RWPE2 (cell line): ENCODE measurements at regions not wholly inside any gene's neighbourhood (a gene's known extent, or its start where the extent isn't known, plus 50 kb on each side); places are given as distances from the start of the nearest gene placed in this dataset.

Source experiments
- ATAC-seq: fragments of 200-7000 bp; cut with Tn5 transposase; 3 replicates; pipeline ENCODE4 v1.9.1; 2021; ENCODE audit warnings: low read depth
- DNase-seq: peaks from one replicate; pipeline ENCODE4 v3.0.0-alpha.2; 2020; ENCODE audit warnings: low spot score
- H3K27ac ChIP-seq: fragments of 450-650 bp; 2 replicates; pipeline ENCODE4 v1.5.1; 2017; ENCODE audit warnings: mild to moderate bottlenecking; ENCODE audit not compliant: poor library complexity, severe bottlenecking
- H3K27me3 ChIP-seq: fragments of 250-450 bp; sonication (Bioruptor Pico); 2 replicates; pipeline ENCODE4 v1.5.1; 2021; ENCODE audit warnings: mild to moderate bottlenecking, moderate library complexity; ENCODE audit not compliant: insufficient read depth, poor library complexity, severe bottlenecking
- H3K36me3 ChIP-seq: fragments of 250-450 bp; sonication (Bioruptor Pico); 2 replicates; pipeline ENCODE4 v1.5.1; 2020; ENCODE audit warnings: low read depth, mild to moderate bottlenecking, moderate library complexity
- H3K4me1 ChIP-seq: fragments of 250-450 bp; sonication (Bioruptor Pico); 2 replicates; pipeline ENCODE4 v1.5.1; 2021; ENCODE audit warnings: mild to moderate bottlenecking, moderate library complexity; ENCODE audit not compliant: insufficient read depth, poor library complexity, severe bottlenecking
- H3K4me3 ChIP-seq: fragments of 250-450 bp; sonication (Bioruptor Pico); 2 replicates; pipeline ENCODE4 v1.5.1; 2021; ENCODE audit warnings: mild to moderate bottlenecking, moderate library complexity; ENCODE audit not compliant: severe bottlenecking
- H3K9me3 ChIP-seq: fragments of 250-450 bp; sonication (Bioruptor Pico); 2 replicates; pipeline ENCODE4 v1.5.1; 2021; ENCODE audit warnings: mild to moderate bottlenecking, moderate library complexity; ENCODE audit not compliant: severe bottlenecking
- TF ChIP-seq, protein P1 (sequence below): fragments of 450-650 bp; IDR thresholded peaks from one replicate; pipeline ENCODE4 v1.5.1; 2017; ENCODE audit warnings: mild to moderate bottlenecking, moderate library complexity; ENCODE audit not compliant: poor library complexity, severe bottlenecking

DNA sequence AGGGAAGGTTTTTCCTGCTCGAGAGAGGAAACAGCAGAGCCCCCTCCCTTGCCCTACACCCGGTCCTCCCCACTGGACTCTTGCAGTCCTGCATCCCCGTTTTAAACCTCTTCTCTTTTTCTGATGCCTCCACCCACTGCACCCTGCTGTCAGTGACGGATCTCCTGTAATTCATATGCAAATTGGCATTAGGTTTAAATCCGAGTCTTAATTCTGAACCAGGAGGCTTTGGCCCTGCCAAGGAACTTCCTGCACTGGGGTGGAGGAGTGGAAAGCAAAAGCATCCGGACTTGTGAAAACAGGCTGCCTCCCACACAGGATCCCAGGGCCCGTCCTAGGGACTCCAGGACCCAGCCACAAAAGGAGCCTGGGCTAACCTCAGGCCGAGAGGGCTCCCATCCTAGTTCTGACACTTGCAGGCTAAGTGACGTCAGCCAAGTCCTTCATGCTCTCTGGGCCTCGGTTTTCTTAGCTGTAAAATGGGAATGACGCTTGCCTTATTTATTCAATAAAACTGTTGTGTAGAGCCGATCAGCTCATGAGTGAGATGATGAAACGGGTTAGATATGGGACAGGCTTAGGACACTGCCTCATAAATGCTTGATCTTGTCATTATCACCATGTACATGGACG is 613.3 kb downstream of the AJAP1 start:
- Histone ChIP-seq H3K9me3 (no peaks in the 10 kb centered on the region), H3K4me3 (no peak overlapping the region), H3K27me3 (no peaks in the 10 kb centered on the region), H3K36me3 (no peaks in the 10 kb centered on the region), H3K4me1 (no peaks in the 10 kb centered on the region), H3K27ac (no peak overlapping the region)
- TF ChIP-seq, protein P1, sequence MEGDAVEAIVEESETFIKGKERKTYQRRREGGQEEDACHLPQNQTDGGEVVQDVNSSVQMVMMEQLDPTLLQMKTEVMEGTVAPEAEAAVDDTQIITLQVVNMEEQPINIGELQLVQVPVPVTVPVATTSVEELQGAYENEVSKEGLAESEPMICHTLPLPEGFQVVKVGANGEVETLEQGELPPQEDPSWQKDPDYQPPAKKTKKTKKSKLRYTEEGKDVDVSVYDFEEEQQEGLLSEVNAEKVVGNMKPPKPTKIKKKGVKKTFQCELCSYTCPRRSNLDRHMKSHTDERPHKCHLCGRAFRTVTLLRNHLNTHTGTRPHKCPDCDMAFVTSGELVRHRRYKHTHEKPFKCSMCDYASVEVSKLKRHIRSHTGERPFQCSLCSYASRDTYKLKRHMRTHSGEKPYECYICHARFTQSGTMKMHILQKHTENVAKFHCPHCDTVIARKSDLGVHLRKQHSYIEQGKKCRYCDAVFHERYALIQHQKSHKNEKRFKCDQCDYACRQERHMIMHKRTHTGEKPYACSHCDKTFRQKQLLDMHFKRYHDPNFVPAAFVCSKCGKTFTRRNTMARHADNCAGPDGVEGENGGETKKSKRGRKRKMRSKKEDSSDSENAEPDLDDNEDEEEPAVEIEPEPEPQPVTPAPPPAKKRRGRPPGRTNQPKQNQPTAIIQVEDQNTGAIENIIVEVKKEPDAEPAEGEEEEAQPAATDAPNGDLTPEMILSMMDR = no peak
- ATAC-seq (no peak), DNase-seq (no peak)

DNA sequence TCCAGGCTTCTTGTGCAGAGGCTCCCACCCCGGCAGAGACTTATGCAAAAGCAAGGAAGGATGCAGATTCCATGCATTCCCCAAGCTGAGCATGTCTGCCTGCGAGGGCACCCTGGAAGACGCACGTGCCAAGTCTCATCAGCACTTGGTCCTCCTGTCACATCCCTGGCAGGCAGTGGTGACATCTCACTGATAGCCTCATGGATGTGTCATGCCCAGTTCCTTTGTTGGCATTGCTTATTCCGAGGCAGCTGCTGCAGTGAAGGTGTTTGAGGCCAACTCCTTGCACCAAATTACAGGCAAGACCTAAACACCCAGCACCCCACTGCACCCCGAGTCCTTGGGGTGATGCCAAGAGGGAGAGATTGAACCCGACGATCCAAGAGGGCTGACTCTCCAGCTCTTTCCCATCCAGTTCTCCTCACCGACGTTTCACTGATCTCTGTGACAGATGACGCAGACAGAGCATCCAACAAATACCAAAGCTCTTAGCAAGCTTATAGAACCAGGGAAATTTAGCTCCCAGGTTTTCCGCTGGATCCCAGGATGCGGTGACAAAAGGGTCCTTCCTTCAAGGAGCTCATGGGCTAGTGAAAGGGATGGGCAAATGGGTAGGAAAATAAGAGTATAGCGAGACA is 611.1 kb downstream of the AJAP1 start:
- TF ChIP-seq, protein P1 = no peak
- Histone ChIP-seq H3K27me3 (no peaks in the 10 kb centered on the region), H3K36me3 (no peaks in the 10 kb centered on the region), H3K9me3 (no peaks in the 10 kb centered on the region), H3K27ac (no peak overlapping the region), H3K4me3 (no peak overlapping the region), H3K4me1 (no peaks in the 10 kb centered on the region)
- DNase-seq (no peak), ATAC-seq (no peak)

DNA sequence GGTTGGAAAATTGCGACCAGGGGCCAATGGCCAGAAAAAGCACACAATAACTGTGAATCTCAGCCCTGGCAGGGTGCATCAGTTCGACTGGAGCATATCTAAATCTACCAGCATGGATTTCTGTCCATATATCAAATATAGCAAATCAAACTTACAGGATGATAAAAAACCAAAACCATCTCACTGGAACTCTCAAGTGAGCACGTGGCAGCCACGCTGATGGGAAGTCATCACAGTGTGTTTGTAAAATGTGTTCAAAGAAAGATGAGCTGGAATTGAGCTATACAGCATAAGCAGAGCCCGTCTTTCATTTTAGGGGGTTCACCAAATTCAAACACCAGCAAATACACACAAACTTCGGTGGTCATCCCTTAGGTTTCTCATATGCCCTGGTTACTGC is 610.1 kb downstream of the AJAP1 start:
- TF ChIP-seq, protein P1 = no peak
- H3K4me3 ChIP-seq = no peak overlapping the region
- H3K4me1 ChIP-seq = no peaks in the 10 kb centered on the region
- no peak overlapping the region for H3K27ac ChIP-seq
- H3K27me3 ChIP-seq = no peaks in the 10 kb centered on the region
- no peaks in the 10 kb centered on the region for H3K9me3 ChIP-seq
- no peak for DNase-seq
- H3K36me3 ChIP-seq = no peaks in the 10 kb centered on the region
- no peak for ATAC-seq

DNA sequence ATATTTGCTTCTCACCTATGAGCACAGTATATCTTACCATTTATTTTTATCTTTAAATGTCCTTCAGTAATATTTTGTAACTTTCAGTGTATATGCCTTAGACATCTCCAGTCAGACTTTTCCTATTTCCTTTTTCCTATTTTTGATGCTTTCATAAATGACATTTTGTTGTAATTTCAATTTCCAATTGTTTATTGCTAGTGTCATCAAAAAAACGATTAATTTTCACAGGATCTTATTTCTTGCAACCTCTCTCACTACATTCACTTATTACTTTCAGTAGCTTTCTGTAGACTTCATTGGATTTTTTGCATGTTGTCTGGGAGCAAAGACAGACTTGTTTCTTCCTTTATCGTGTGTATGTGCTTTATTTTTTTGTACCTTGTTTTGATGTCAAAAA is 602.4 kb downstream of the AJAP1 start:
- Histone ChIP-seq H3K4me3 (no peak overlapping the region), H3K27me3 (no peaks in the 10 kb centered on the region)

More for the DNA sequence above, 602.4 kb downstream of the AJAP1 start:
- H3K36me3 ChIP-seq = no peaks in the 10 kb centered on the region
- H3K27ac ChIP-seq = no peak overlapping the region
- H3K9me3 ChIP-seq = no peaks in the 10 kb centered on the region
- TF ChIP-seq, protein P1 = no peak
- no peaks in the 10 kb centered on the region for H3K4me1 ChIP-seq
- ATAC-seq = no peak
- DNase-seq = no peak
